ENCODE measurements at regions not wholly inside any gene's neighbourhood (a gene's known extent, or its start where the extent isn't known, plus 50 kb on each side); places are given as distances from the start of the nearest gene placed in this dataset.
A peak's percentile ranks its signal among the peaks of the same experiment; 100 is the strongest.

- Histone ChIP-seq H3K27ac (ENCODE audit: low read depth in 1 of 2, low read length in 1 of 2) (no peak overlapping the region), H3K9ac (ENCODE audit: insufficient read depth in 1 of 2, low read length in 2 of 2) (peak overlapping the region in 1 of 2 donors; percentile 16), H3K36me3 (ENCODE audit: control insufficient read depth in 4 of 4, insufficient read depth in 4 of 4, low read length in 4 of 4) (no peaks in the 10 kb centered on the region), H3K4me3 (no peak overlapping the region), H3K9me3 (ENCODE audit: control insufficient read depth in 4 of 4, insufficient read depth in 3 of 4, low read length in 3 of 4) (no peaks in the 10 kb centered on the region), H3K27me3 (ENCODE audit: control insufficient read depth in 3 of 3, insufficient read depth in 3 of 3, low read length in 2 of 3) (no peaks in the 10 kb centered on the region), H3K4me1 (ENCODE audit: control insufficient read depth in 5 of 5, insufficient read depth in 5 of 5, low read length in 5 of 5) (peaks cover 2 to 20% (median 11%) of the 10 kb centered on the region in 5 donors)
- ATAC-seq (ENCODE audit: insufficient read depth, low FRiP score) = no peak
- peak in 2 of 3 donors; percentile 64 to 75 for DNase-seq
- 51 to 72% methylated on average over 2 of the region's 2 CpGs for WGBS, 2 donors
- TF ChIP-seq CTCF (IDR thresholded peaks at IDR 0.05; ENCODE audit: control extremely low read depth, extremely low read depth) = no peak
These were observed 404.2 kb downstream of the KCNRG start for GRCh38 chr13:50419331-50419865.

- ATAC-seq (ENCODE audit: insufficient read depth, low FRiP score) = no peak
- WGBS, 2 donors = 57 to 80% methylated on average over 6 of the region's 6 CpGs
- no peak for TF ChIP-seq CTCF (IDR thresholded peaks at IDR 0.05; ENCODE audit: control extremely low read depth, extremely low read depth)
- peak; percentile 62 to 87 (median 82) for DNase-seq
- H3K36me3 ChIP-seq (ENCODE audit: control insufficient read depth in 4 of 4, insufficient read depth in 4 of 4, low read length in 4 of 4) = no peaks in the 10 kb centered on the region
- no peak overlapping the region for H3K4me3 ChIP-seq
- H3K9ac ChIP-seq (ENCODE audit: insufficient read depth in 1 of 2, low read length in 2 of 2) = peak overlapping the region; percentile 16 to 67
- H3K27me3 ChIP-seq (ENCODE audit: control insufficient read depth in 3 of 3, insufficient read depth in 3 of 3, low read length in 2 of 3) = no peaks in the 10 kb centered on the region
- H3K4me1 ChIP-seq (ENCODE audit: control insufficient read depth in 5 of 5, insufficient read depth in 5 of 5, low read length in 5 of 5) = peaks cover 2 to 20% (median 11%) of the 10 kb centered on the region in 5 donors
- H3K27ac ChIP-seq (ENCODE audit: low read depth in 1 of 2, low read length in 1 of 2) = peak overlapping the region; percentile 6 to 63
- H3K9me3 ChIP-seq (ENCODE audit: control insufficient read depth in 4 of 4, insufficient read depth in 3 of 4, low read length in 3 of 4) = no peaks in the 10 kb centered on the region
These were observed 404.7 kb downstream of the KCNRG start for GRCh38 chr13:50419896-50420295.

GRCh38 chr13:50420718-50421472 lies 405.7 kb downstream of the KCNRG start:
- DNase-seq (no peak), ATAC-seq (ENCODE audit: insufficient read depth, low FRiP score) (no peak)
- Histone ChIP-seq H3K9ac (ENCODE audit: insufficient read depth in 1 of 2, low read length in 2 of 2) (no peak overlapping the region), H3K27ac (ENCODE audit: low read depth in 1 of 2, low read length in 1 of 2) (peak overlapping the region in 1 of 2 donors; percentile 73), H3K9me3 (ENCODE audit: control insufficient read depth in 4 of 4, insufficient read depth in 3 of 4, low read length in 3 of 4) (no peaks in the 10 kb centered on the region), H3K4me3 (no peak overlapping the region), H3K27me3 (ENCODE audit: control insufficient read depth in 3 of 3, insufficient read depth in 3 of 3, low read length in 2 of 3) (no peaks in the 10 kb centered on the region), H3K36me3 (ENCODE audit: control insufficient read depth in 4 of 4, insufficient read depth in 4 of 4, low read length in 4 of 4) (no peaks in the 10 kb centered on the region), H3K4me1 (ENCODE audit: control insufficient read depth in 5 of 5, insufficient read depth in 5 of 5, low read length in 5 of 5) (peaks cover 2 to 20% (median 11%) of the 10 kb centered on the region in 5 donors)
- 81 to 90% methylated on average over 6 of the region's 6 CpGs for WGBS, 2 donors
- TF ChIP-seq CTCF (IDR thresholded peaks at IDR 0.05; ENCODE audit: control extremely low read depth, extremely low read depth) = no peak

Data from lung (tissue), 11 donors.